SIG-M5 treated with dmso at 0.1 percent for 504 hours (cell line): ENCODE measurements at regions not wholly inside any gene's neighbourhood (a gene's known extent, or its start where the extent isn't known, plus 50 kb on each side); places are given as distances from the start of the nearest gene placed in this dataset.

ENCODE experiments used
- DNase-seq: peaks from one replicate; lab custom pipeline; 2025; ENCODE audit not compliant: unreplicated experiment; lab: John Stamatoyannopoulos, UW

- DNase-seq: no peak
Observed at GRCh38 chr5:89440670-89441069, 557.7 kb upstream of the MEF2C start.

- DNase-seq: no peak
Observed at GRCh38 chr5:89437450-89438435, 554.8 kb upstream of the MEF2C start.

DNA sequence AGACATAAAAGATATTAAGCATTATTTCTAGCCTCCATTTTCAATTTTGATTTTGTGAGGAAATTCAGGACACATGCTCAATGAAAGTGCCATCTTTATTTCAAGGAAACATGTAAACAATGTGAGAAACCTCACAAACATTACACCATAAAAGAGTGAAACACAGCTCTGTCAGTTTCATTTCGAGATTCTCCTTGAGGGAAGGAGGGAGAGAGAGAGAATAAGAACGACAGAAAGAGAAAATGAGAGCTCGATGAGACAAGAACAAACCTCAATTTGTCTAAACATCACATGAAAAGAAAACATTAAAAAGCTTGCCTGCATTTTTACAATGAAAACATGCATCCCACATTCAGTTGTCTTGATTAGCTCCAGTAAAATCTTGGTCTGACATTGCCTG lies 553.5 kb upstream of the MEF2C start:
- no peak for DNase-seq

- no peak for DNase-seq
Observed at GRCh38 chr5:89435347-89435746, 552.4 kb upstream of the MEF2C start.

- no peak for DNase-seq
Observed at GRCh38 chr5:89428624-89429023, 545.6 kb upstream of the MEF2C start.

DNA sequence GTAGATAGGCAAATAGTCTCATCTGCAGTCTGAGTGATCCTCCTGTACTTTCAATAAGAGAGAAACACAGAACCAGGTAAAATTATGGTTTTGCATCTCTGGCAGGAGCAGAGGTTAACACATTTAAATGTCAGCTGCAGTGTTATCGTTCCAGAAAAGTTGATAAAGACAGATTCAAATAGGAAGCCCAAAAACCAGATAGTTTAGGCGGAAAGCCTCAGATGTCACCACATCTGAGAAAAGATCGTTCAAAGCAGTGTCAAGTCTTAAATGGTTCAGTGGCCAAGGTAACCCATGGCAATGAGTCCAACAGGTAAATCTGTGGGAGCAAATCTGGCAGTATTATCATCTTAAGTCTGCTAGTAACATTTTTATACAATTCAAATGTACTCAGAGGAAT lies 542.1 kb upstream of the MEF2C start:
- no peak for DNase-seq

GRCh38 chr5:89421035-89421434 lies 538.1 kb upstream of the MEF2C start:
- DNase-seq: peak; percentile 8

- no peak for DNase-seq
Observed at GRCh38 chr5:89418407-89419085, 535.6 kb upstream of the MEF2C start.

DNA sequence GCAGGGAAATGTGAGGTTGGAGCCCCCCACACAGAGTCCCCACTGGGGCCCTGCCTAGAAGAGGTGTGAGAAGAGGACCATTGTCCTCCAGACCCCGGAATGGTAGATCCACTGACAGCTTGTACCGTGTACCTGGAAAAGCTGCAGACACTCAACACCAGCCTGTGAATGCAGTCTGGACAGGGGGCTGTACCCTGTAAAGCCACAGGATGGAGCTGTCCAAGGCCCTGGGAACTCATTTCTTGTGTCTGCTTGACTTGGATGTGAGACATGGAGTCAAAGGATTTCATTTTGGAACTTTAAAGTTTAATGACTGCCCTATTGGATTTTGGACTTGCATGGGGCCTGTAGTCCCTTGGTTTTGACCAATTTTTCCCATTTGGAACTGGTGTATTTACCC lies 535.0 kb upstream of the MEF2C start:
- DNase-seq: no peak

- DNase-seq: no peak
Observed at GRCh38 chr5:89417515-89417914, 534.5 kb upstream of the MEF2C start.

GRCh38 chr5:89411891-89412290 lies 528.9 kb upstream of the MEF2C start:
- no peak for DNase-seq

GRCh38 chr5:89407054-89407453 lies 524.1 kb upstream of the MEF2C start:
- no peak for DNase-seq

DNA sequence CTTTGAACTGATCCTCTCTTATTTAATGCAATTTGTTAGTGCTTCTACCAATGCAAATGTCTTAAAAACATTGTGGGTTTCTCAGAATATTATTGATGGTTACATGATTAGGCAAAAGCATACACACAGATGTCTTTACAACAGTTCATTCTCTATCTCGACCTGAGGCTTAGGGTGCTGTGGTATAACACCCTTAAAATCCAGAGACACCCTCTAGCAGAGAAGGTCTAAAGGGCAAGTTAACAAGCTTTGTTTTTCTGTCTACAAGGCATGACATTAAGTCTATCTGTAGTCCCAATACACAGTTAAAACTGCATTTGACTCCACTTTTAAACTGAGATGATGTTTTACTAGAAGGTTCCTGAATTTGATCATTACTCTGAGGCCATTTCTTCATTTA lies 518.7 kb upstream of the MEF2C start:
- DNase-seq: no peak

DNA sequence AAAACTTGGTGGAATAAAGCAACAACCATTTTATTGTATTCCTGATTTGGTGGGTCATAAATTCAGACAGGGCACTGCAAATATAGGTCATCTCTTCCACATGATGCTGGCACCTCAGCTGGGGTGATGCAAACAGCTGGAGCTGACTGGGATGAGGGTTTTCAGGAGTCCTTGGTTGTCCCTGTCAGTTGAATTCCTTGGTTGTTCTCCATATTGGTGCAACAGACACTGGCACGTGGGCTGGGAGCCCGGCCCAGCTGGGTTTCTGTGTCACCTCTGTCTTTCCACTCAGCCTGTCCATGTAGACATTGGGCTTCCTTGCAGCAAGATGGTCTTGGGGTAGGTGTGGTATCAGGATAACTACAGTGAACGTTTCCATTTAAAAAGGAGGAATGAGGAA lies 518.0 kb upstream of the MEF2C start:
- no peak for DNase-seq

- no peak for DNase-seq
Observed at GRCh38 chr5:89399548-89399947, 516.6 kb upstream of the MEF2C start.

- peak; percentile 4 for DNase-seq
Observed at GRCh38 chr5:89397096-89397495, 514.1 kb upstream of the MEF2C start.

- DNase-seq: peak; percentile 8
Observed at GRCh38 chr5:89396278-89396954, 513.4 kb upstream of the MEF2C start.

GRCh38 chr5:89395111-89395510 lies 512.1 kb upstream of the MEF2C start:
- DNase-seq: no peak

GRCh38 chr5:89388872-89389271 lies 505.9 kb upstream of the MEF2C start:
- DNase-seq: no peak

DNA sequence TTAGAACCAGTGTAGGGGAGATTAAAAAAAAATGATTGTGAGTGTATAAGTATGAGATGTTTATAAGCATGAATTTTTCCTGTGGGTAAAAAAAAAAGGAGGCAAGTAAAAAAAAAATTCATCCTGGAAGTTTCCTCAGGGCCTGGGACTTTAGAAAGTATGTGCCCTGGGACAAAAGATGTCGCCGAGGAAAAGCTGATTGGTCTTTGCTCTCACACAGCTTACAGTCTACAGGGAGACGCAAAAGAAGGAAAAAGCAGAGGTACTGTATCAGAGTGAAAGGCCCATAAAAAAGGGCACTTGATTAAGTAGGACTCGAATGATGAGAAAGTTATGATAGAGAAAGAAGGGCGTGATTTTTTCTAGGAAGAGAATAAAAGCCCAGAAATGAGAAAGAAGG lies 501.4 kb upstream of the MEF2C start:
- no peak for DNase-seq

DNA sequence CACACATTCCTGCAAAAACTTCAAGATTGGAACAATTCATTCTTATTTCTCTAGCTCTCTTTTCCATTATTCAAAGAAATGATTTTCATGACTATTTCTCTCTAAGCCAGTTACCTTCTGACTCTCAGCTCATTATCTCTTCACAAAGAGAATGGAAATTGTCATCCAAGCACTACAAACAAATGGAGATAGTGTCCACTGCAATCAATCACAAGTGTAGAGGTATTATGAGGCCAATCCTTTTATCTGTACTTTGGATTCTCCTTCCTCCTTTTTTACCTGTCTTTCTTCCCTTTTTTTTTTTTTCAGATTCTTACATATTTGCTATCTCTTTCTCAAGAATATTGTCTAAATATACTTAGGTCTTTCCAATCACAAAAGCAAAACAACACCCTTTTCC lies 497.7 kb upstream of the MEF2C start:
- no peak for DNase-seq
